GM15510 (cell line): ENCODE measurements at regions not wholly inside any gene's neighbourhood (a gene's known extent, or its start where the extent isn't known, plus 50 kb on each side); places are given as distances from the start of the nearest gene placed in this dataset.

ENCODE experiments used
- POLR2A ChIP-seq: IDR thresholded peaks from 3 replicates; pipeline ENCODE4 v1.6.1; 2011; ENCODE audit warnings: borderline replicate concordance; ENCODE audit not compliant: insufficient read length; ENCODE audit errors: extremely low read depth

DNA sequence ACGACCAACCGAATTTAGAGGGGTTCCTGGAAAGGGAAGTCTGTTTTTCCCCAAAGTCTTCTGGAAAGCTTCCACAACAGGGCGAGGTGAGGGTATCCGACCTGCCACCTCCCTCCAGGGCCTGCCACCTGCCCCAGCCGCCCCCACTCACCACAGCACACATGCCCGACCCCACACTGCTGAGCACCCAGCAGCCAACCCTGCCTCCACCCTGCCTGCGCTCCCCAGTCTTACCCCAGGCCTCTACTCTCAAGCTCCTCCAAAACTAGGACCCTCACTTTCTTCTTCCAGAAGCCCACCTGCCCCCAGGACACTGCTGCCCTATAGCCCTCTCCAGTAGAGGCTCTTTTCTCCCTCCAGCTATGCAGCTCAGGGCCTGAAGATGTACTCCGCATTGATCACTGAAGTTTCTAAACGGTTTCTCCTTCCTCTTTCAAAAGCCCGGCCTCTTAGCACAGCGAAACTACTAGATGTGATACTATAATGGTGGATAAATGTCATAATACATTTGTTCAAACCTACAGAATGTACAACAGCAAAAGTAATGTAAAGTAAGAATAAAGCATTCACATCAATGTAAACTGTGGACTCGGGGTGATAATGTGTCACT lies 128.8 kb upstream of the SLC1A4 start:
- TF ChIP-seq POLR2A: no peak

DNA sequence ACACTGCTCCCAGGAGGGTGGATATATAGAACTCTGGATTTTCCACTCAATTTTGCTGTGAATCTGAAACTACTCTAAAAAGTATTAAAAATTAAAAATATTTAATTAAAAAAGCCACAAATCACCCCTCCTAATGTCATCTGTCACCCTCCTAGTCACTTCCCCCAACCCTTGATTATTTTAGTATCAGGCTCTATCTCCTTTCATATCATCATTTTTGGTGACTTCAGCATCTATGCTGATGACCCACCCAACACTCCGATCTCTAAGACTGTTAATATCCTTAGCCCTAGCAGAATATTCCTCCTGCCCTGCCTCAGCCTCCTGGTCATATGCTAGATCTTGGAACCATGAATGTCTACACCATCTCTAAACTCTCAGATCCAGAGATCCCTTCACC lies 128.3 kb upstream of the SLC1A4 start:
- no peak for TF ChIP-seq POLR2A

DNA sequence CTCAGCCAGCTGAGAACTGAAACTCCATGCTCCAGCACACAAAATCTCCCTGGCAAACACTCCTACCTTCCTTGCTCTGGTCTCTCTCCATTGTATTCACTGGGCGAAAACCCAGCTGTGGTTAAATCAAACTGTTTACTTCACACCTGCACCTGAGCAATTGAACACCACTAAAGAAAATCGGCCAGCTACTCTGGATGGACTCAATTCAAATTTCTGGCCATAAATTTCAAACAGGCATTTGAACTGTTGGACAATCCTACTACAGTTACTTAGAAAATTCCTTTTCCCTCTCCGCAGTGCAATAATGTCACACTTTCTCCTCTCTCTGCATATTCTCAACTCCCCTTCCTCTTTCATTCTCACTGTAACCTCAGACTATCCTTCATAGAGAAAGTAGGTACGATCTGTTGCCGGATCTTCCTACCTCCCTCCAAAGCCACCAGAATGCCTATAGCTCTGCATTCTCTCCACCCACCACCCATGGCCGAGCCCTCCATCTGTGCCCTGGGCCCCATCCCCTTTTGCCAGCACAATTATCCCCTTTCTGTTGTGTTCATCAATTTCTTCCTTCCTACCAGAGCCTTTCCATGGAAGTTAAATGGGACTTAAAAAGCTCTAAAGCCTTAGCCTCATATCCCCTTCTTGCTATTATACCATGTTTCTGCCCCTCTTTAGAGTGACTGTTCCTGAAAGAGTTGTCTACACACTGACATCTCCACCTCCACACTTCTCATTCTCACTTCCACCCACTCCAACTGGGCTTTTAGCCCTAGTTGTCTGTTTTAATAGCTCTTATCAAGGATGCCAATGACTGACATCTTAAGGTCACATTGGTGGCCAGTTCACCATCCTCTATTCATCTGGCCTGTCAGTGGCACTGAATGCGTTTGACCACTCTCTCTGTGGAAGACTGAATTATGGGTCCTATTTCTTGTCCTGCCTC lies 127.5 kb upstream of the SLC1A4 start:
- TF ChIP-seq POLR2A: no peak

DNA sequence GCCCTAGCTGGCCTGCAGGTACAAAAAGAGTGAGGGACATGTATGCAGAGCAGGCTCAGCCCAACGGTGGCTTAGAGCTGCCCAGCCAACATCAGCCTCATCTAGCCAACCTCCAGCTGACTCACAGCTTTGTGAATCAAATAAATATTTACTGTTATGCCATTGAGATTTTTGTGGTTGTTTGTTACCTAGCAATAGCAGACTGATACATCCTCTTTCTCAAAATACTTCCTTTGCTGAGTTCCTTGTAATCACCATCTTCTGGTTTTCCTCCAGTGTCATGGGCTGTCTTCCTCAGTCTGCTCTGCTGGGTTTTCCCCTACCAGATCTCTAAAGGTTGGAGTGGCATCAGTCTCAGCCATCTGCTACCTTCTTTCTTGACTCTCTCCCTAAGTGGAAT lies 126.6 kb upstream of the SLC1A4 start:
- TF ChIP-seq POLR2A: no peak

DNA sequence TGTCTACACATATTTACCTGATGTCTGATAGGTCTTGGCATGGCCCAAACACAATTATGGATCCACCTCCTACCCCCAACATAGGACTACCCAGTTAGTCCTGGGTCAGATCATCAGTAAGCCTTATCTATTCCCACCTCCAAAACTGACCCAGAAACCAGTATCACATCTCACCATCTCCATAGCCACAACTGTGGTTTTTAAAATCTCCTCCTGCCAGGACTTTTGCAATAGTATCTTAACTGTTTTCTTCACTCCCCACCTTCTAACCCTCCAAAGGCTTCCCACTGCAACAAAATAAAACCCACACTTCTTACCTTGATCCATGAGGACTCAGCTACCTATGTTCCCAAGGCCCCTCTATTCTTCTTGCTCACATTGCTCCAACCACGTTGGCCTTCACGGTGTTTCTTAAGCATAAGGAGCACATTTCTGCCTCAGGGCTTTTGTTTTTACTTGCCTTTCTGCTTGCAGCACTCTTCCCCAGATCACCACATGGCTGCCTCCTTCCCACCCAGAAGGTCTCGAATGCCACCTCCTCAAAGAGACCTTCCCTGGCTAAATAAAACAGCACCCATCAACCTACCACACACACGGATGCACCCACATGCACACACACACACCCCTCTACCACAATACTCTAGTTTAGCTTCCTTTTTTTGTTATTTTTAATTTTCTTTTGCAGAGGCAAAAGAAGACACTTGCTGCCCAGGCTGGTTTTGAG lies 125.9 kb upstream of the SLC1A4 start:
- TF ChIP-seq POLR2A: no peak

DNA sequence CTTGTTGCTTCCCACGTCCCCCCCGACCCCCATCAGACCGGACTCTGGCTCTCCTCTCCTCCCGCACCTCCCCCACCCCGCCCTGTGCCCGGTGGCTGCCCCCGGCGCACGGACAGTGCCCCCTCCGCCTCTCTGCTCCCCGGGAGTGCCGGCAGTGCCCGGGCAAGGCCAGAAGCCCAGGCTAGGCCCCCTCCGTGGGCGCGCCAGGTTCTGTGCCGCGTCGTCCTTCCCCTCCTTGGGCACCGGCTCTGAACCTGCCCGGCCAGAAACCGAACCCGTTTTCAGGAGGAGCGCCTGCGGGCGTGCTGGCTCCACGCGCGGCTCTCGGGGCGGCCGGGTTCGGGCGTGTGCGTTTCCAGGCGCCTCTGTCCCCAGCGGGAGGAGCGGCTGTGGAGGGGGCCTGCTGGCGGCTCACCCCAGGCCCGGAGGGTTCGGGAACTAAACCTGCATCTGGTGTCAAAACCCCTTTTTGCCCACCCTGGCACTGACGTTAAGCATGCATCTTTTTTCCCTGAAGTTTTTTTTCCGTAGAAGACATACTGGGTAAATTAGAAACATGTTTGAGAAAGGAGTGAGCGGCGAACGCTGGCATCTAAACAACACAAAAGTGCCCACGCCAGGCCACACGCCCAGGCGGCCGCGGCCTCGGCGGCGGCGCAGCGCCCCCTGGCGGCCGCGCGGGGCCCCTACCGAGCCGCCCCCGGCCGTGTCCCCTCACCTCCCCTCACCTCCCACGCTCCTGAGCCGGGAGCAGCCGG lies 123.9 kb upstream of the SLC1A4 start:
- TF ChIP-seq POLR2A: no peak

DNA sequence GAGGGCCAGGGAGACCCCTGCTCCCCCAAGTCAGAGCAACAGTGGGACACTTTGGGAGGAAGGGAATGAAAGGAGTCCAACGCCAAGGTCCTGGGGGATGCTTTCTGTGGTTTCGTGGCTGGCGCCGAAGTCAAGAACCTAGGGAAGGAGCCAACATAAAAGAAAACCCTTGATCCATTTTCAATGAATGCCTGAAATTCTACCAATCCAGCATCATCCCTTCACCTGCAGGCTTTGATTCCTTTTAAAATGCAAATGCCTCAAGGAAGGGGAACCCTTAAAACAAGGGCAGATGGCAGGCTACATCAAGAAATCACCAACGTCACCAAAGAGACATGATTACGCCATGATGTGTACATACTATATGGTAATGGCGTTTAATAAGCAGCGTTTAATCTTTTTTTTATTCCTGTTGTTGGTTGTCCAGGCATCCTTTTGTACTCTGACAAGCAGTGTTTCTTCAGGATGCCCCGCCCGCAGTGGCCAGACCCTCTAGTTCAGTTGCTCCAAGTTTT lies 123.3 kb upstream of the SLC1A4 start:
- no peak for TF ChIP-seq POLR2A

DNA sequence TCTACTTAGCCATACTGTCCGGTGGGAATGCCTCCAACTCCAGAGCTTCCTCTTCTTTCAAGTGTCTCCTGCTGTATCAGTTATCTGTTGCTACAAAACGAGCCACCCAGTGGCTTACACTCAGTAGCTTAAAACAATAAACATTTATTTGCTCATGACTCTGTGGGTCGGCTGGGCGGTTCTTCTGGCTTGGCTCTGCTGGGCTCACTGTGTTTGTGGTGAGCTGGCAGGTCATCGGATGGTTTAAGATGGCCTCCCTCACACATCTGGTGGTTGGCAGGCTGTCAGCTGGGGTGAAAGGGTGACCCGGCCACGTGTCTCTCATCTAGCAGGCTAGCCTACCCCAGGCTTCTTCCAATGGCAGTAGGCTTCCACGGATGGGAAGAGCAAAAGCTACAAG lies 122.4 kb upstream of the SLC1A4 start:
- TF ChIP-seq POLR2A: no peak

DNA sequence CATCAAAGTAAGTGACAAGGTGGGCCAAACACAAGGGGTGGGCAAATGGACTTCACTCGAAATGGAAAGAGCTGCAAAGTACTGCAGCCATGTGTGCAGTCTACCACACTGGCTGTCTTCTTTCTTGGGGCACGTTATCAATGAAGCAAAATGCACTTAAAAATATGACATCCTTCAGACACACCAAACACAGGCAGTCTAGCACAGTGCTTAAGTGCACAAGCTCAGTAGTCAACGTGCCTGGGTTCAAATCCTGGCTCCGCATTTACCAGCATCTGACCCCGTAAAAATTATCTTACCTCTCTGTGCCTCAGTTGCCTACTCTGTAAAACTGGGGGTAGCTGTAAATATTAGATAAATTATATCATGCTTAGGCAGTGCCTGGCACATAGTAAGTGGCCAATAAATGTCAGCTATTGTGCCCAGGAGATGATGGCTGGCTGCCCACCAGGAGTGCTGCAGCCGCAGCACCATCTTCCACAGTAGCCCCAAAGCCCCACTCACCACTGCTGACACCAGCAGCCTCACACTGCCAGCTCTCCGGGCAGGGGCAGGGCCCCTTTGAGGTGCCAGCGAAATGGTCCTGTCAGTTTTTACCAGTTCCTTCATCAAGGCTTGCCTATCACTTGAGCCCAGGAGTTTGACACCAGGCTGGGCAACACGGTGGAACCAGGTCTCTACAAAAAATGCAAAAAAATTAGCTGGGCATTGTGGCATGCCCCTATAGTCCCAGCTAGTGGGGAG lies 121.8 kb upstream of the SLC1A4 start:
- TF ChIP-seq POLR2A: no peak

DNA sequence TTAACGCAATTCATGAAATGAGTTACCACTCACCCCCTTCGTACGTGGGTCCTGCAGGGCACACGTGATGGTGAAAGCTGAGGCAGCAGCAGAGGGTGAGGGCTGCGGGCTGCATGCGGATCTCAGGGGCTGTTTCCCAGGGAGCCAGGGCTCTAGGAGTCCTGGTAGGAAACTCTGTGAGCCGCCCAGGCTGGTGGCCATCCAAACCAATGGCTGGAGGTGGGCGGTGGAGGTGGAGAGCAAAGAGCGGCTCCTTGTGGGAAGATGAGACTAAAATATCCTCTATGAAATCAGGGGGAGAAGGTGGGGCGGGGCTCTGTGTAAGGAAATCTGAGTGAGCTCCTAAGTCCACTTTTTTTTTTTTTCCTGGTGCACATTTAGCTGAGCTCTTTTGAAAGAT lies 120.1 kb upstream of the SLC1A4 start:
- no peak for TF ChIP-seq POLR2A

DNA sequence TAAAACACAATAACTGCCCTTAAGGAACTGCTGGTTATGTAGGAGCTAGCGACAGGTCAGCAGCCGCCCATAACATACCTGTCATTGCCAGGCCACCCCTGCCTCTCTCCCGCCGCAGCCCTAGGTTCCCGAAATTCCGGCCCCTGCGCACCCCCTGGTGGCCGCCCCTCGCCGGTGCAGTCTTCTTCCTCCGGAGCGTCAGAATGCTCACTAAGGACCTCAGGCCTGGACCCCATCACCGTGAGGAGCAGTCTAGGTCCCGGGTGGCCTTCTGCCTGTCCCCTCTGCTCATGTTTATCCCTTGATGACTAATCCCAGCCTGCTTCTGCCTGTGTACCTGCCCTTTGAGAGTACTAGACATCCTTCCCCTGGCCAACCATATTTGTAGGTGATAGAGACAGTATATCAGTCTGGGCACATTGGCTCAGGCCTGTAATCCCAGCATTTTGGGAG lies 115.7 kb upstream of the SLC1A4 start:
- no peak for TF ChIP-seq POLR2A

DNA sequence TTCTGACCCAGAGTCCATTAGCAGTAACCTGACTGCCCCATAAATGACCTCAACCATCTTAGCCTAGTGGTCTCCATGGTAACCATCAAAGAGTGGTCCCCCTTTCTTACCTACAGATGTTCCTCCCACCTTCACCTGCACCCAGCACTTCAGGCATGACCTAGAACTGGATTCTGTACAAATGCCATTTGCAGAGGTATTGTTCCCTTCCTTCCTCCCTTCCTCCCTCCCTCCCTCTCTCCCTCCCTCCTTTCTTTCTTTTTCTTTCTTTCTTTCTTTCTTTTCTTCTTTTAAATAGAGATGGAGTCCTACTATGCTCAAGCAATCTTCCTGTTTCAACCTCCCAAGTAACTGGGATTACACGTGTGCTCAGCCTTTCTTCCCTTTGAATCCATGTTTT lies 114.6 kb upstream of the SLC1A4 start:
- no peak for TF ChIP-seq POLR2A

DNA sequence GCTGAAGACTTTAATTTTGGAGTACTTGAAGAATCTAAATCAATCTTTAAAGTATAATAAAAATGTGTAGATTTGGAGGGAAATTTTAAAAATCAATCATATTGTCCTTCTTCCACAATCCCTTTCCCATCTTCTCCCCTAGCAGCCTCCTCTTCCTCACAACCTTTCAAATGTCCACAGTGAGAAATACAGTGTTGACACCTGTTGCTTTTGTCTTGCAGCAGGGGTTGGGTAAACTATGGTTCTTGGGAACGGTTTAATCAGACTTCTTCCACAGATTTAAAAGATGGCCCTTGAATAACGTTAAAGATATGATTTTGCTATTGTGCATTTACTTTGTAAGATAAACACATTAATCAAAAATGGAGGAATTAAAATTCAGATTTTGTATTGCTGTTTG lies 113.8 kb upstream of the SLC1A4 start:
- TF ChIP-seq POLR2A: no peak
